Left renal pelvis (tissue), 4 donors: ENCODE measurements at regions not wholly inside any gene's neighbourhood (a gene's known extent, or its start where the extent isn't known, plus 50 kb on each side); places are given as distances from the start of the nearest gene placed in this dataset.

Source experiments
- DNase-seq, 4 donors: peaks; one replicate each; pipeline ENCODE4 v3.0.0-alpha.2; 2013; ENCODE audit warnings: low read depth in 4 of 4, low spot score in 3 of 4

DNA sequence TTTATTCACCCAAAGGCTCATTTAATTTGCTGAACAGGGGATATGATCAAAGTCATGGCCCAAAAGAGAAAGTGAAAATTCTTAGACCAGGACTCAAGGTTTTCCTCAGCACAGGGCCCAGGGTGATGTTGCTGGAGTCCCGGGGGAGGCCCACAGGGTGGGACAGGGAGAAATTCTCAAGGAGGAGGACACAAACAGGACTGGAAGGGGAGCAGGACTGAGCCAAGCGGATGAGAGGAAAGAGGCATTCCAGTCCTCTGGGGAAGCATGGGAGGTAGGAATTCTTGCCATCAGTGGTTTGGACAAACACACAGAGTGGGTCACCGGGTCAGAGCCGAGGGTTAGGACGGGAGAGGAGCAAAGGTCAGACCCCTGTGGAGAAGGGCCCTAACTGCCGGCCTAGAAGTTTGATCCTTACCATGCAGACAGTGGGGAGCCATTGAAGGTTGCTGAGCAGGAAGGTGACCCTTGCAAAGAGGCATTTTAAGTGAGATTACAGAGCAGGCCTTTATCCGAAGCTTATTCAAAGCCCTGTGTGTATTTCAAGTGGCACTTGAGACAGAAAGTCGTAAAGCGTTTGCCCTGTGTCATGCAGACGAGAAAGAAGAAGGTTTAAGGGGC lies 68.4 kb upstream of the PTGR2 start:
- DNase-seq, result no peak

DNA sequence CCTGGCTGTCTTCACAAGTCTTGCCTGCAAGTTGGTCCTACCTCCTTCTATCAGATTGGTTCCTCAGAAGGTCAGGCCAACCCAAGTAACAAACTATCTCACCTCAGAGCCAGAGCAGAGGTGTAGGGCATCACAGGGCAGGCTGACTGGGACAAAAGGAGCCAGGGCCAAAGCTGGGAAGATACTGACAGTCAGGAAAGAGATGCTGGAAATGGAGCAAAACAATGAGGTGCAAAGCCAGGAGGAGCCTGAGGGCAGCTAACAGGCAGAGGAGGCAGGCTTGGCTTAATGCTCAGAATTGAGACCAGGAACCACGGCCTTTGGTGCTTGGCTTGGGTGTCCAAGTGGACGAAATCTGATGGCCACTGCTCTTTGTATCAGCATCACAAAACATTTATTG lies 68.4 kb upstream of the PNMA1 start:
- DNase-seq, result no peak

DNA sequence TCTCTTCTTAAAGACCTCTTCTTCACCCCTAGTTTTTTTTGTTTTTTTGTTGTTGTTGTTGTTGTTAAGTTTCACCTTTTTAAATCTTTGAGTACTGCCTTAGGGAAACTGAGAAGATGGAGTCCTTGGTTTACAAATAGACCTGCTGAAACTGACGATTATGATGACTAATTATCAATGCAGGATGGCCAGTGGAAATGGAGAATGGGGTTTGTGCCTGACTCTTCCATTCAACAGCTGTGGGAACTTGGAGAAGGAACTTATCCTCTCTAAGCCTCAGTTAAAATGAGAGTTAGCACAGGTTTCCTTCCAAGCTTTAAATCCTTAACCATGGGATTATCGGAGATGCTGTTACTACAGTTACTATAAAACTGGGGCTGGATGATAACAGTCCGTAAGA lies 66.7 kb upstream of the PNMA1 start:
- no peak for DNase-seq

DNA sequence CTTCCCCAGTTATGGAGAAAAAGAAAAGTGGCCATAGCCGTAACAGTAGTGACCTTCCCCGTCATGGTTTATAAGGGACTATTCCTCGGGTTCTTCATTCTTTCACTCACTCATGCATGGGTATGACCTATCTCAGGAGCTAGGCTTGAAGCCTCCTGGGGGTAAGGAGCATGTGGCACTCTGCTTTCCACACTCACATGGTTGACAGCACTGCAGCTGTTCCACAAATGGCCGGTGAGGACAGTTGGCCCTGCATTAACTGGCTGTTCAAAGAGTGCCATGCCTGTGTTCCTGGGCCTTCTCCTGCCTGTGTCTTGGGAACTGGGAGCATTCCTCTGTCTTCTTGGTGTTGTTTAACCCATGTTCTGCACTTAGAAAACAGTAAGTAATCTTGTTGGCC lies 66.2 kb upstream of the PNMA1 start:
- DNase-seq, result no peak

DNA sequence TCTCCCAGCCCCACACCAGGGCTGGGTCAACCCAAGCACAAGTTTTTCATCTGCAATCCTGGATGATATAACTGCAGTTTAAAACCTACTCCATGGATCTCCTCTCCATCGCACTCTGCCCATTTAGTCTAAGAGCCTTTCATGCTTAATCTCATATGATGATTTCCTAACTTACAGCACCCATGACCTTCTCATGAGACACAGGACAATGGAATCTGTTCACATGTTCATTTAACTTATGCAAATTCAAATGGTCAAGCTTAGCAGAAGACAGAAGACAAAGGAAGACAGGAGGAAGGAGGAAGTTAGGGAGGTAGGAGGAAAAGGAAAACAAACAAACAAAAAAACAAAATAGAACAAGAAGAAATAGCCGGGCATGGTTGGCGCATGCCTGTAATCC lies 64.6 kb upstream of the PNMA1 start:
- DNase-seq, result no peak

DNA sequence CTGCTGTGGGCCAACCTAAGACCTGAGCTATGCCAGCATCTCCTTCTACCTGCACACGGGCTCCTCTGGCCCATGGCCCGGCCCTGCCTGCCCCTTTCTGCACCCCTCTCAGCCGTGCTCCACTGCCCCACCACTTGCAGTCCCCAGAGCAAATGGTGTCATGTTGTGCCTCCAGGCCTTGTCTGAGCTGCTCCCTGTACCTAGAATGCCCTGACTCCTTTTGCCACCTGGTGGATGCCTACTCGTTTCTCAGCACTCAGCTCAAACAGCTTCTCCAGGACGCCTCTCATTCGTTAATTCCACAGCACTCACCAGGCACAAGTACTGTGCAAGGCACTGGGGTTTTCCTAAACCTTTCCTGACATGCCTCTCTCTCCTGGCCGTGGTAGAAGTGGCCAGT lies 63.2 kb upstream of the PNMA1 start:
- DNase-seq, result no peak

DNA sequence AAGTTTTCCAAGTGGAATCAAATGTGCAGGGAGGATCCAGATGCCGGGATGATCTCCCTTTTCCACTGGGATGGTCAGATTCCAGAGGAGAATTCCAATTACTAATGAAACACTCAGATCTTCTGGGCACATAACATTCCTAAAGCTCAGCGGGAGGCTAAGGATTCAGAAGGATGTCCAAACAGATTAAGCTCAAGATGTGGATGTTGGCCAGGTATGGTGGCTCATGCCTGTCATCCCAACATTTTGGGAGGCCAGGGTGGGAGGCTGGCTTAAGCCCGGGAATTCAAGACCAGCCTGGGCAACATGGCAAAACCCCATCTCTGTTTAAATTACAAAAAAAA lies 62.0 kb upstream of the PNMA1 start:
- no peak for DNase-seq

DNA sequence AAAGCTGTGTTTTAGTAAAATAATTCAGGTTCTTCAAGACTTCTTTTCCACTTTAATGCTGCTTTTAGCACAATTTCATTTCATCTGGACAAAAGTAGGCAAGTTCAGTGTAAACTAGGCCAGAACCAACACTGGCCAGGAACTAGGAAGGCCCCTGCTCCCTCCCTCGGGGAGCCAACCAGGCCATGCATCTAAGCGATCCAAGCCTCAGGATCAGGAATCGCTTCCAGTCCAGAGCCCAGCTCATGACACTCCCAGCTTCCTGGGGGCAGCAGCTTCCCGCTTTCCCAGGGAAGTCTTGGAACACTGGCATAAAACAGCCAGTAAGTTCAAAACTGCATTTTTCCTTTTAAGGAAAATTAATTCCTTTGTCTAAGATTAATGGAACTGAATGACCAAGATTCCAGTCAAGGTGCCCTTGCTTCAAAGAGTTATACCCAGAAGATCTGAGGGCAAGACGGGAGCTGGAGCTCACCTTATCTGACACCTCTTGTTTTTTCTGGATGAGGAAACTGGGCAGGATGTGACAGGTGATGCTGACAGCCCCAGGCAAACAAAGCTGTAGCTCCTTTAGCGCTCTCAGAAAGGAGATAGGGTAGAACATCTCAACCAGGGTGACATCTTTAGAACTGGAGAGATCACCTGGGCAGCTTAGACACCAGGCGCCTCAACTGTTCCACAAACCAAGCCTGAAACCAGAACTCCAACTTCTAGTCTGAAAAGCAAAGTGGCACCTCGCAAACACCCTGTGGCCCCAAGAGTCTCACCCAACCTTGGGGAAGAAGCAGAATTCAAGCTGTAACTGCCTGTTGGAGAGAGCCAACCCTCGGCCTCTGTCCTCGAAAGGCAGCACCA lies 61.4 kb upstream of the PNMA1 start:
- DNase-seq, result no peak

DNA sequence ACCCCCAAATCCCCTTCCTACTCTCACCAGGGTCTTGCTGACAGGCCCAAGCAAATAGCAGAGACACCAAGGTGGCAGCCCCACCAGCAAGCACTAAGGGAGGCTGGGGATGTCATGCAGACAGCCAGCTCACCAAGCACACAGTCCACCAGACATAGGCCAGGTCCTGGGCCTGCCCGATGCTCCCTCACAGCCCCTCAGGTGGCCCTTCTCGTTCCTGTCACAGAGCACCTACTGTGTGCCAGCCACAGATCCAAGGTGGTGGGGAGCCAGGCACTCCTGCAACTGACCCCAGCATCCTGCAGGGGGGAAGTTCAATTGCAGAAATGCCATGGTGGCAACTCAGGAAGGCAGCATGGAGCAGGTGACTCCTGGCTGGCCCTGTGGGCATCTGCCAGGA lies 60.5 kb upstream of the PNMA1 start:
- no peak for DNase-seq

DNA sequence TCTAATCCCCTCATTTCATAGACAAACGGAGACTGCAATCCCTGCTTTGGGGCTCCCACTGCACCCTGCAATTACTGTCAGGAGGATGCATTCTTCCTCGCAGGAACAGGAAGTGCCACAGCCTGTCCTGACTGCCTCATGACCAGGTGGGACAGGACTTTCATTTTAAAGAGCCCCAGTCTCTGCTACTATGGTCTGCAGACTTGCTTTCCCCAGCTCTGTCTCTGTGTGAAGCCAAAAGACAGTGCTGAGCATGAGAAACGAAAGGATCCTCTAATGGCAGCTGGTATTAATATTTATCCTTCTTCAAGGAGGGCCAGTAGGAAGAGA lies 60.0 kb upstream of the PNMA1 start:
- no peak for DNase-seq

DNA sequence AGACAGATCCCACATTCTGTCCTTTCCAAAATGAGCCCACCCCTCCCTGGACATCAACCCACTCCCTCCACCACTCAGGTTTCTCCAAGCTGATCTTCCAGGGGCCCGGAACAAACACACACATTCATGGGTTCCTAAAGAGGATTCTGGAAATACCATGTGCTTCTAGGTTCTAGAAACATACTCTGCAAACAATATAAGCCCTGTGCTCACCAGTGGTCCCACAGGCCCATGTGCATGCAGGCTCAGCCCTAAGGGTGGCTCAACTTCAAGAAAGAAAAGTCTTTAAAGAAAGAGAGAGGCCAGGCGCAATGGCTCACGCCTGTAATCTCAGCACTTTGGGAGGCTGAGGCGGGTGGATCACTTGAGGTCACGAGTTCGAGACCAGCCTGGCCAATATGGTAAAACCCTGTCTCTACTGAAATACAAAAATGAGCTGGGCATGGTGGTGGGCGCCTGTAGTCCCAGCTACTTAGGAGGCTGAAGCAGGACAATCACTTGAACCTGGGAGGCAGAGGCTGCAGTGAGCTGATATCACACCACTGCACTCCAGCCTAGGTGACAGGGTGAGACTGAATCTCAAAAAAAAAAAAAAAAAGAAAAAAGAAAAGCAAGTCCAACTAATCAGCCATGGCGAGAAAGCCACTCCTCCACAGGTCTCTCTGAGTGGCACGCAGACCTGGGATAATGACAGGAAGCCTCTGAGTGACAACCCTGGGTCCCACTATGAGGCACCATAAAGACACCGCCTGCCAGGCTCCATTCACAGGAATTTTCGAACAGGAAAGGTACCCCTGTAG lies 59.5 kb upstream of the PNMA1 start:
- DNase-seq, result no peak

DNA sequence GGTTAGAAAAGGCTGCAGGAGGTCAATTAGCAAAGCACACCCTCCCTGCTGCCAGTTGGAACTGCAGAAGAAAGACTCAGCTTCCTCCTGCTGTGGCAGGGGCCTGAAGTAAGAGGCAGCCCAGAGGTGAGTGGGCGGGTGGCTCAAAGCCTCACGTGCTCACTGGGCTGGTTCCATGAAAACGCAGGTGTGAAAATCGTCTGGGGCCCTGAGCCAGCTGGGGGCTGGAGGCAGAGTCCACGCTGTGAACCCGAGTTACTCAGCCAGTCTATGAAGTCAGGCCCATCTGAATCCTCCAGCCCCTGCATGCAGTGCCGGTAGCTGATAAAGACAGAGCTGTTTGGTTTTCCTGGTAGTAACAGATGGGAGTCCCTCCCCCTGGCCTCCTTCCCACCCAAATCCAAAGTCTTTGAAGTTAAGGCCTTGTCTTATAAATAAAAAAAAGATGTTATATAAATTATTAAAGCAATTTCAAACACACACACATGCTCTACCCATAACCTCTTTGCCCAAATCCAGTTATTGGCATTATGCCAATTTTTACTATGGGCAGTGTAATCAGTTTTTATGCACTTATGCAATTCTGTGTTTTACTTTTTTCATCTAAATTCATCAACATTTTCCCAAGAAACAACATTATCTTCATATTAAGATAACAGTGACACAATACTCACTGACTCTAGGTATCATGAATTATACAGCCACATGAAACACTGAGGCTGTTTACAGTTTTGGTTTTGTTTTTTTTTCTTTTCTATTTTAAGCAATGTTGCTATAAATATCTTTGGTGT lies 57.9 kb upstream of the PNMA1 start:
- no peak for DNase-seq

DNA sequence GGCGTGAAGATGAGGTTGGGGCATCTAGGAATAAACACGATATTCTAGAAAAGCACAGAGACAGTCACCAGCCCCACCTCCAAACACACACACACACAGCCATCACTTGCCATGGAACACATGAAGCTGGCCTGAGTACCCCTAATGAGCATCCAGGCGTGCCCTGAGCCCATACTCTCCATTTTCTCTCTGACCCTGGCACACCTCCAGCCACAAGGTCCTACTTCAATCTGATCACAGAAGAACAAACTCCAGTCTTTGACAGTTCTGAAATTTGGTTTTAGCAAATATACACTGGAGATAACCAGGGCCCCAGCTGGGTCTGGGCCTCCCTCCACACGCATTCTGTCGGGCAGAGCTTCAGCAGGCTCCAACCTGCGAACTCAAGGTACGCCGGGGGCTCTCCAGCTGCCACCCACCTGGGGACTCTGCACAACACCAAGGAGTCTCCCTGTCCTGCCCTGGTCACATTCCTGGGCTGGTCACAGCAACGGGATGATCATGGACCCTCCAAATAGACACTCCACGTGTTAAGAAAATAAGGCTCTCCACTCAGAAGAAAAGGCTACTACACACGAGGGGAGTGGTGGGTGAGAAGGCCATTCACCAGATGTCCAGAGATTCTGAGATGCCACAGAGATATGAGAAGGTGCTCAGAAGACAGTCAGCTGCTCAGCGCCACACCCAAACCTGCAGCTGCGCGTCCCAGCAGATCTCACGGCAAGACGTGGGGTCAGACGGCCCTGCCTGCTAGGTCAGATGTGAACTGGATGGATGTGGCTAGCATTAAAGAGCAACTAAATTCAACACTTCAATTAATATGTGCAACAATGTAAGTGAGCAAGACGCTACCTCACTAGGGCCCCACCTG lies 57.0 kb upstream of the PNMA1 start:
- DNase-seq, result no peak

DNA sequence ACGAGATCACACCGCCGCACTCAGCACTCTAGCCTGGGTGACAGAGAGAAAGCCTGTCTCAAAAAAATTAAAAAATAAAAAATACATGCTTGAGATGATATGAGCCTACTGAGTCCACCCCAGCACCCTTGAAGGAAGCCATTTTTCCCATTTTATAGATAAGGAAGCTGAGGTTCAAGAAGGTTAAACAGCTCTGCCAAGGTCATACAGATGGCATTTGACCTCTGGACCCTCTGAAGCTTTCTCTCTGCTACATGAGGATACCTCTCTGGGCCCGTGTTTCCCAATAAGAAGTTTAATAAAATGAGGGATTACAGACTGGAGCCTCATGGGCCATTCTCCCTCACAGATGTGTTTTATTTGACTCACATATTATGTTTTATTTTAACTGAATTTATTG lies 53.9 kb upstream of the PNMA1 start:
- no peak for DNase-seq

DNA sequence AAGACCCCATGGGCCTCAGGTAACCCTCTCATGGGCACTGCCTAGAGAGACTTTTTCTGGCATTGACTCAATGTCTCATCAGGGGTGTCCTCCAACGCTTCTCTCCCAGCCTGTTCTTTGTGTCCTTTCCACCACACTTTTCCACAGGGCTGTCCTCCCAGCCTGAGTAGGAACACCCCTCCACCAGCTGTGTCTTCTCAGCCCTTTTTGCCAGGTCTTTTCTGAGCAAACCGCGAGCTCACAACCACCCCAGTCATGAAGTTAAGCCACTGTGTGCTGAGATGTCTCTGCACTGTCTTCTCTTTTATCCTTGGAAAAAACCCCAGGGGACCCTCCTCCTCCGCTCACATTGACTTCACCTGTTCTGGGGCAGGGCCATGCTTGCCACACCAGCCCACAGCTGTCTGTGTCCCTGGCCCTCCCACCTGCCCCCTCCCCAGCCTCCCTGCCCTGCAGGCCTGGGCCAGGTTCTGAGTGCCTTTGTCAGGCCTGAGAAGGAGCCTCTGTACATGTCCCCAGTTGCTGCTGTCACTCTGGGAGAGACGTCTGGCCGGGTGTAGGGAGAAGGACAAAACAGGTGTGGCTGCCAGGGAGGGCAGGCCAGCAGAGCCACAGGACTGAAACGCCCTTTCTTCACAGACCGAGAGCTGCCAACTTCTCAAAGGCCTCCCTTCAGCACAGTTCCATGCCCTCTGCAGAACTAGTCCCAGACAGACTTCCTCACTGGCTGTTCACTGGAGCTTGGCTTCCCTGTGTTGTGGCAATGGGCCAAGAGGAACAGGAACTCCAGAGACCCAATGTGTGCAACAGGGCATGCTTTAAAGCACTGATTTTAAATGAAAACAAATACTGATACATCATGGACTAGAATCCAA lies 50.5 kb upstream of the PNMA1 start:
- no peak for DNase-seq
